Activated CD4-positive, alpha-beta T cell treated with anti-CD3 and anti-CD28 coated beads, Interleukin-2, amount 10 ng/mL, durations not matched to agents 24 days and 14 days (primary cell): ENCODE measurements at regions not wholly inside any gene's neighbourhood (a gene's known extent, or its start where the extent isn't known, plus 50 kb on each side); places are given as distances from the start of the nearest gene placed in this dataset.

ENCODE experiments used
- DNase-seq: peaks from one replicate; pipeline ENCODE4 v3.0.0; 2022
- H3K27ac Mint-ChIP-seq: one replicate; pipeline ENCODE4 v1.8.0; 2022; ENCODE audit warnings: mild to moderate bottlenecking, mixed read lengths
- H3K27me3 Mint-ChIP-seq: one replicate; pipeline ENCODE4 v1.8.0; 2022; ENCODE audit warnings: mixed read lengths
- H3K36me3 Mint-ChIP-seq: one replicate; pipeline ENCODE4 v1.8.0; 2022; ENCODE audit warnings: low read depth, mild to moderate bottlenecking, mixed read lengths
- H3K4me1 Mint-ChIP-seq: one replicate; pipeline ENCODE4 v1.8.0; 2021; ENCODE audit warnings: mixed read lengths
- H3K4me3 Mint-ChIP-seq: one replicate; pipeline ENCODE4 v1.8.0; 2022; ENCODE audit warnings: mild to moderate bottlenecking, moderate library complexity, mixed read lengths
- H3K9me3 Mint-ChIP-seq: one replicate; pipeline ENCODE4 v1.8.0; 2021; ENCODE audit warnings: mixed read lengths
- intact Hi-C: fragments of 100-400 bp; cut with micrococcal nuclease; formaldehyde crosslinking; loops from one replicate; pipeline ENCODE4 v1.15.1; 2023

GRCh38 chr4:138567696-138568095 is 325.5 kb upstream of the SLC7A11 start:
- Mint-ChIP-seq H3K4me3 (no peak overlapping the region), H3K9me3 (no peaks in the 10 kb centered on the region), H3K27ac (no peak overlapping the region), H3K27me3 (no peaks in the 10 kb centered on the region), H3K4me1 (no peaks in the 10 kb centered on the region), H3K36me3 (no peaks in the 10 kb centered on the region)
- intact Hi-C loops: no loop called here
- no peak for DNase-seq

- Mint-ChIP-seq H3K27ac (no peak overlapping the region), H3K27me3 (no peaks in the 10 kb centered on the region), H3K36me3 (no peaks in the 10 kb centered on the region), H3K4me3 (no peak overlapping the region), H3K9me3 (peaks cover 2% of the 10 kb centered on the region), H3K4me1 (no peaks in the 10 kb centered on the region)
- DNase-seq: no peak
- intact Hi-C loops: no loop called here
Observed at GRCh38 chr4:138565576-138565975, 323.4 kb upstream of the SLC7A11 start.

GRCh38 chr4:138562544-138562991 is 320.4 kb upstream of the SLC7A11 start:
- Mint-ChIP-seq H3K4me3 (no peak overlapping the region), H3K9me3 (peaks cover 2% of the 10 kb centered on the region), H3K4me1 (no peaks in the 10 kb centered on the region), H3K36me3 (no peaks in the 10 kb centered on the region), H3K27me3 (no peaks in the 10 kb centered on the region), H3K27ac (no peak overlapping the region)
- no peak for DNase-seq
- intact Hi-C loops: no loop called here

GRCh38 chr4:138561906-138562305 is 319.8 kb upstream of the SLC7A11 start:
- Mint-ChIP-seq H3K4me3 (no peak overlapping the region), H3K27me3 (no peaks in the 10 kb centered on the region)

GRCh38 chr4:138561276-138561880 is 319.2 kb upstream of the SLC7A11 start:
- intact Hi-C loops: no loop called here
- H3K4me1 Mint-ChIP-seq: no peaks in the 10 kb centered on the region
- H3K36me3 Mint-ChIP-seq: no peaks in the 10 kb centered on the region
- no peak overlapping the region for H3K4me3 Mint-ChIP-seq
- H3K9me3 Mint-ChIP-seq: peaks cover 2% of the 10 kb centered on the region
- no peak overlapping the region for H3K27ac Mint-ChIP-seq
- no peak for DNase-seq
- no peaks in the 10 kb centered on the region for H3K27me3 Mint-ChIP-seq

More at GRCh38 chr4:138561906-138562305, 319.8 kb upstream of the SLC7A11 start:
- Mint-ChIP-seq H3K4me1 (no peaks in the 10 kb centered on the region), H3K27ac (no peak overlapping the region), H3K36me3 (no peaks in the 10 kb centered on the region), H3K9me3 (peaks cover 2% of the 10 kb centered on the region)
- intact Hi-C loops: no loop called here
- no peak for DNase-seq

- intact Hi-C loops: no loop called here
- no peak overlapping the region for H3K27ac Mint-ChIP-seq
- H3K4me1 Mint-ChIP-seq: no peaks in the 10 kb centered on the region
- H3K36me3 Mint-ChIP-seq: no peaks in the 10 kb centered on the region
- peaks cover 2% of the 10 kb centered on the region for H3K9me3 Mint-ChIP-seq
- no peak overlapping the region for H3K4me3 Mint-ChIP-seq
- H3K27me3 Mint-ChIP-seq: no peaks in the 10 kb centered on the region
- no peak for DNase-seq
Observed at GRCh38 chr4:138560448-138560847, 318.3 kb upstream of the SLC7A11 start.

- intact Hi-C loops: no loop called here
- Mint-ChIP-seq H3K4me3 (no peak overlapping the region), H3K4me1 (no peaks in the 10 kb centered on the region), H3K9me3 (peaks cover 2% of the 10 kb centered on the region), H3K27ac (no peak overlapping the region), H3K36me3 (no peaks in the 10 kb centered on the region), H3K27me3 (no peaks in the 10 kb centered on the region)
- DNase-seq: no peak
Observed at GRCh38 chr4:138558886-138559285, 316.7 kb upstream of the SLC7A11 start.

GRCh38 chr4:138555584-138555983 is 313.4 kb upstream of the SLC7A11 start:
- Mint-ChIP-seq H3K4me3 (no peak overlapping the region), H3K36me3 (no peaks in the 10 kb centered on the region), H3K27me3 (no peaks in the 10 kb centered on the region), H3K4me1 (no peaks in the 10 kb centered on the region), H3K9me3 (no peaks in the 10 kb centered on the region), H3K27ac (no peak overlapping the region)
- intact Hi-C loops: no loop called here
- no peak for DNase-seq

- Mint-ChIP-seq H3K4me1 (no peaks in the 10 kb centered on the region), H3K9me3 (no peaks in the 10 kb centered on the region), H3K27me3 (no peaks in the 10 kb centered on the region), H3K36me3 (no peaks in the 10 kb centered on the region), H3K4me3 (no peak overlapping the region), H3K27ac (no peak overlapping the region)
- no peak for DNase-seq
- intact Hi-C loops: no loop called here
Observed at GRCh38 chr4:138555108-138555507, 313.0 kb upstream of the SLC7A11 start.

- no peaks in the 10 kb centered on the region for H3K36me3 Mint-ChIP-seq
- no peaks in the 10 kb centered on the region for H3K9me3 Mint-ChIP-seq
- no peak for DNase-seq
- H3K27me3 Mint-ChIP-seq: no peaks in the 10 kb centered on the region
- no peak overlapping the region for H3K4me3 Mint-ChIP-seq
- no peaks in the 10 kb centered on the region for H3K4me1 Mint-ChIP-seq
- no peak overlapping the region for H3K27ac Mint-ChIP-seq
- intact Hi-C loops: no loop called here
Observed at GRCh38 chr4:138553001-138553845, 311.1 kb upstream of the SLC7A11 start.

- Mint-ChIP-seq H3K4me3 (no peak overlapping the region), H3K4me1 (no peaks in the 10 kb centered on the region), H3K27ac (no peak overlapping the region), H3K27me3 (no peaks in the 10 kb centered on the region), H3K9me3 (peaks cover 10% of the 10 kb centered on the region), H3K36me3 (no peaks in the 10 kb centered on the region)
- no peak for DNase-seq
- intact Hi-C loops: no loop called here
Observed at GRCh38 chr4:138542191-138542776, 300.1 kb upstream of the SLC7A11 start.

GRCh38 chr4:138540056-138540800 is 298.1 kb upstream of the SLC7A11 start:
- Mint-ChIP-seq H3K27me3 (no peaks in the 10 kb centered on the region), H3K4me3 (no peak overlapping the region), H3K4me1 (no peaks in the 10 kb centered on the region), H3K9me3 (peaks cover 4% of the 10 kb centered on the region), H3K27ac (no peak overlapping the region), H3K36me3 (no peaks in the 10 kb centered on the region)
- intact Hi-C loops: no loop called here
- no peak for DNase-seq

GRCh38 chr4:138538743-138539142 is 296.6 kb upstream of the SLC7A11 start:
- Mint-ChIP-seq H3K4me1 (no peaks in the 10 kb centered on the region), H3K36me3 (no peaks in the 10 kb centered on the region), H3K27me3 (no peaks in the 10 kb centered on the region), H3K9me3 (no peaks in the 10 kb centered on the region), H3K4me3 (no peak overlapping the region), H3K27ac (no peak overlapping the region)
- intact Hi-C loops: no loop called here
- DNase-seq: no peak
